GM21447 (cell line): ENCODE measurements at regions not wholly inside any gene's neighbourhood (a gene's known extent, or its start where the extent isn't known, plus 50 kb on each side); places are given as distances from the start of the nearest gene placed in this dataset.
A peak's percentile ranks its signal among the peaks of the same experiment; 100 is the strongest.

Experiments used
- ATAC-seq: cut with Tn5 transposase; IDR thresholded peaks from one replicate; pipeline ENCODE4 v1.9.1; 2021; ENCODE audit not compliant: unreplicated experiment

DNA sequence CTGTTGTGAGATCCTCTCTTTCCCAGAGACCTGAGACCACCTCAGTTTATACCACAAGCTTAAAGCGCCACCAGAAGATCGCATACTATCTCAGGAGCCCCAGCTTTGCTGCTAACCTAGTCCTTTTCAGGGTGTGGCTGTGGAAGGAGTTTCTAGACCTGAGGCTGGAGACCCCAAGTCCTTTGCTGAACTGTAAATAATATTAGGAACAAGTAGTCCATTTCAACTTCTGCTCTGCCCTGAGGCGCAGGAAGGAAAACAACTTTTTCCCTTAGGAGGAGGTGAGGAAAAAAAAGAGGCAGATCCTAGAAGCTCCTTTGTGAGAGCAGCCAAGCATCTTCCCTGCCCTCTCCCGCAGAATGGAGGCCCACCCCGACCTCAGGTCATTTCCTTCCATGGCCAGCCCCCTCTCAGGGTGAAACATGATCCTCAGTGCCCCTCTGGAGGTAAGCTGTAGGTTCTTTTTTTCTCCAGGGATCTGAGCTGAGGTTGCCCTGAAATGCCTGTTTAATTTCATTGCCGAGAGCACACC, 122.8 kb upstream of the LGALSL start:
- no peak for ATAC-seq

DNA sequence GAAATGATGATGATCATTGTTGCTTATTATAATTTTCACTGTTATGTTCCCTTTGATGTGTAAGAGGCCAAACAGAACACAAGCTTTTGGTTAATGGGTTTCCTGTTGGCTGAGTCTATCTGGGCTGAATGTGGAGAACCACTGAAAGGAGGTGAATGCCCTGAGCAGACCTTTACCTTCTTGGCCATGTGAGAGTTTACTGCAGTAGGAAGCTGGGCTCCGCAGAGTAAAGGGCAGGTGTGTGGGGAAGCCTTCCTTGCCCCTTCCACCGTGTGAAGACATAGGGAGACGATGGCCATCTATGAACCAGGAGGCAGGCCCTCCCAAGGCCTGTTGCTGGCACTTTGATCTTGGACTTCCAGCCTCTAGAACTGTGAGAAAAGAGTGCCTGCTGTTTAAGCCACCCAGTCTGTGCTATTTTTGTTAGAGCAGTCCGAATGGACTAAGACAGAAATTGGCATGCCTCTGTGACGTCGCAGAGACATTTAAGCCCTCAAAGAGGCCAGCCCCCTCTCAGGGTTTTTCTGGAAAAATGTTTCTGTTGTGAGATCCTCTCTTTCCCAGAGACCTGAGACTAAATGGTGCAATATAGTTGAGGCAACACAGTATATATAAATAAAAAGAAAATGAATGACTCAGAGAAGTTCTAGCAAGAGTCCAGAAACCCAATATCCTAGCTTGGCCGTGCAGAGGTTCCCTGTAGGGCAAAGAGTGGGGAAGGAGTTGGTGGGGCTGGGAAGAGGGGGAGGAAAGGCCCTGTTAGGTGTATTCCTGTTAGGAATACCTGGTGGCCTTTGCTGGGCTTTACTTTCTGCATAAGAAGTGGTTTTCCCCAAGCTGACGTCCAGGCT, 121.9 kb upstream of the LGALSL start:
- no peak for ATAC-seq

DNA sequence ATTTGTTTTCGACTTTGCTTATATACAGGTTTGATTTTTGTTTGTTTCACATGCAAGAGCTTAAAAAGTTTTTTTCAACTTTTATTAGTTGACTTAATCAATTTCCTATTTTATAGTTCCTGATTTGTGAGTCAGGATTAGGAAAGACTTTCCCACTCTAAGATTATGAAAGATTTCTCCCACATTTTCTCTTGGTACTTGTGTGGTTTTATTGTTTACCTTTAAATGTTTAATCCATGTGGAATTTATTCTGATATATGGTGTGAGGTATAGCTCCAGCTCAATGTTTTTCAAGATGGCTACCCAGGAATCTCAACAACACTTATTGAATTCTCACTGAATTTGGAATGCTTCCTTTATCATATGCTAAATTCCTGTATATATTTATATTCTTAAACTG, 117.8 kb upstream of the LGALSL start:
- no peak for ATAC-seq

DNA sequence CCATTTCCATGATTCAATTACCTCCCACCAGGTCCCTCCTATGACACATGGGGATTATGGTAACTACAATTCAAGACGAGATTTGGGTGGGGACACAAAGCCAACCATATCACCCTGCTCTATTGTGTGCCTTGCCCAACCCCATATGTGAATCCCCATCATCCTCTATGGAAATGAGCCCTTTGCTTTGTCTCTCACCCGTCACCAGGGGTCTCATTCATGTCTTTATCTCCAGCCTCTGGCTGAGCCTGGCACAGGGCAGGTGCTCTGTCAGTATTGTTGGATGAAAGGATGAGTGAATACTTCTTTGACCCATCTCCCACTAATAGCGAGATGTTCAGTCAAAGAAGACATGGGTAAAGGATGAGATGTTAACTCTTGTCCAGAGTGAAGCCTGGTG, 116.6 kb upstream of the LGALSL start:
- ATAC-seq = no peak

DNA sequence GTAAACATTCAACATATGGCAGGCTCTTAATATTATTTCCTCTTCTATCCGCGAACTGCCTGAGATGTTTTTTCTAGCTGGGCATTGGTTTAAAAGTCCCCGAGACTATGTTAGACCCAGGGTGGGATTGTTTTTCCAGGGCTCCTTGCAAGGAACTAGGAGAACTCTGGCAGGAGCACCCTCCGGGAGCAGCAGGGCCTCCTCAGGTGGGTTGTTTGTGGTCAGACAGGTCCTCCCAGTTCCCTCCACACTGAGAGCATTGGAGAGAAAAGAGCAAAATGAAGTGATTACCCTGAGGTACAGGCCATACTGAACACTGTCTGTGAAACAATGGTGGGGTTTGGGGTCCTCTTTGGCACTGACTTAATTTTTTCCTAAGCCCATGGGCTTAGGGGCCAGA, 115.9 kb upstream of the LGALSL start:
- ATAC-seq = no peak

DNA sequence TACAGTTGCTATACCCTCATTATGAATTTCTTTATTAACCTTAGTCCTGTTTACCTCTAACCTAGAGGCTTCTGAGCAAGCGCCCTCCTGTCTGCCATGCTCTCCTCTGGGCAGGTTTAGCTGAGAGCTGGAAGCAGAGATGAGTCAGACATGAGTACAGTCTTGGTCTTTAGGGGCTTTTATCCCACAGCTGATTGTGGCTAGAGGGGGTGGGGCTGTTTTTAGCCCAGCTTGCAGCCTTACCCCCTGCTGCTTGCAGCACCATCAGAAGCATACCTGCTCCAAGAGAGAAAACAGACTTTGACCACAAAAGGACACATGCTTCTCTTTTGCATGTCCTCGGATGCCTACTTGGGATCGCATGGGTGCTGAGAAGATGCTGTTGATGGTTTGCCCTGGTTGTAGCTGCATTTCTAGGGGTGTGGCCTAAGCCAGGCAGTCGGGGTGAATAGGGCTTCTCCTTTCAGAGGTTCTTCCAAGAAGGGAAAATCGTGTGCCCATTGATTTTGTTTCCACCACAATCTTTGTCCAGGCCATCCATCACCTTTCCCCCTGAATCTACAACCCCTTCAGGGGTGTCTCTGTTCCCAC, 115.0 kb upstream of the LGALSL start:
- no peak for ATAC-seq

DNA sequence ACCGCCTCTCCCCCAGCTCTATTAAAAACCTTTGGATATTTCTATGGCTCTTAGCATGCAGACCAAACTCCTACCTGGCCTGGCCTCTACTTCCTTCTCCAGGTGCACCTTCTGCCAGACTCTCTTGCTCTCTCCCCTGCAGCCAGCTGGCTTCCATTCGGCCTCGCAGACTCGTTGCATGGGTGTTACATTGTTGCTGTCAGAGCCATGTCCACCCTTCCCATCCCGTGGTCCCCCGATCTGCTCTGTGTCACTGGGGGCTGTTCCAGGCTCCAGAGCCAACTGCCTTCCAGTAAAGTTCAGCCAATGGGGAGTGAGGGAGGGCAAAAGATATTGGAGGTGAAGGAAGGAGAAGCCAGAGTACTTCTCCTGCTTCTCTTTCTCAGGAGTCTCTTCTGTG, 112.5 kb upstream of the LGALSL start:
- ATAC-seq = no peak

DNA sequence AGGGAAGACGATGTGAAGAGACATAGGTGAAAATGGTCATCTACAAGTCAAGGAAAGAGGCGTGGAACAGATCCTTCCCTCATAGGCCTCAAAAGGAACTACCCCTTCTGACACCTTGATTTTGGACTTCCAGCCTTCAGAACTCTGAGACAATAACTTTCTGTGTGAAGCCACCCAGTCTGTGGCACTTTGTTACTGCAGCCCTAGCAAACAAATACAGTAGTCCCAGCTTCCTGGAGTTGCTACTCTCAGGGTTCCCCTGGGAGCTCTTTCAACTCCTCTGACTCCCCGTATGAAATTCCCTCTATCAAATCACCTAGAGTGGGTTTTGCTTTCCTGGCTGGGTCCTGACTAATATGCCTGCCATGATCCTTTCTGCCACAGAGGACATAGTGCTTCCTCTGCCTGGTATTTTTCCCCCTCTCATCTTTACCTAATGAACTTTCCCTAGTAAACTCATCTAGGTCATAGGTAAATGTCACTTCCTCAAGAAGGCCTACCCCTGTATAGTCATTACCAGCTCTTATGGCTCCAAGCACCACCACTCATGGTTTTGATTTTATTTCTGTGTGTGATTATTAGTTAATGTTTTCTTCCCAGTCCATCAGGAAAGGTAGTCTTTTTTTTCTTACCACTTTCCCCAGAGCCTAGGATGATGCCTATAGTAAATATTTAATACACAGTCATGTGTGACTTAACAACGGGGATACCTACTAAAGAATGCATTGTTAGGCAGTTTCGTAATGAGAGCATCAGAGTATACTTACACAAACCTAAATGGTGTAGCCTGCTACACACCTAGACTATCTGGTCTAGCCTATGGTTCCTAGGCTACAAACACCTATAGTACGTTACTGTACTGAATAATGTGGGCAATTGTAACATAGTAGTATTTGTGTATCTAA, 111.5 kb upstream of the LGALSL start:
- ATAC-seq = no peak

DNA sequence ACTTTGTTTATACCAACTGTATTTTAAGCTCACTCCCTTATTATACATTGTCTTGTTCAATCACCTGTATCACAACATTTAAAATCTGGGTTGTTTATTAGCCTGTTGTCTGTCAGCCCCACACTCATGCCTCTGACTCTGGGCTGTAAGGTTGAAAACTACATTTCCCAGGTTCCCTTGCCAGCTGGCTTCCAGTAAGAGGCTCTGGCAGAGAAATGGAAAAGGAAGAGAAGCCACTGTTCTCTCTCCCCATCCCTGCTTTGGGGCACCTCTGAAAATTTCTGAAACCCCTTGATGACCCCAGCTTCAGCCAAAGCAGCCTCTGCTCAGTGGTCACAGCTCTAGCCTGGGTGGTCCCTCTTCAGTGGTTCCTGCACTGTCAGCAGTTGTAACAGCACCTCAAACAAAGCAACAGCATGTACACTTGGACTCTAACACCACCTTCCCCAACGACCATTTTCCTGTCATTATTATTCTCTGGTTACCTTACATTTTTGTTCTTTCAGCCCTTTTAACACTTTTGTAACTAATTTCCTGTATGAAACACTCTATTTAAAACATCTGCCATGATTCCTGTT, 108.9 kb upstream of the LGALSL start:
- ATAC-seq = no peak

DNA sequence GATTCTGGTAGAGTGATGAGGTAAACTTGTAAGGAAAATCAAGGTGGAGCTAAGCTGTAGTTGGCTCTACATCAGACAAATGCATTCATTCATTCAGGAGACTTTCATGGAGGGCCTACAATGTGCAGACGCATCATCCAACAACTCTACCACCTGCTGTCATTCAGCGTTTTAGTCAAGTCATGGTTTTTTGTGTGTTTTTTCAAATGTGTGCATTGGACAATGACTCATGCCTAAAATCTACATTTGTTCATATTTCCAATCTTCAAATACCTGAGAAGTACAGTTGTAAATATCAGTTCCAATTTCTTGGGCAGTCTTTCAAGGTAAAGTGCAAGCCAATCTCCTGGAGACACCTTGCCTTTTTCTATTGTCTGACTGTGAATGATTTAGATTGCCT, 108.0 kb upstream of the LGALSL start:
- no peak for ATAC-seq

DNA sequence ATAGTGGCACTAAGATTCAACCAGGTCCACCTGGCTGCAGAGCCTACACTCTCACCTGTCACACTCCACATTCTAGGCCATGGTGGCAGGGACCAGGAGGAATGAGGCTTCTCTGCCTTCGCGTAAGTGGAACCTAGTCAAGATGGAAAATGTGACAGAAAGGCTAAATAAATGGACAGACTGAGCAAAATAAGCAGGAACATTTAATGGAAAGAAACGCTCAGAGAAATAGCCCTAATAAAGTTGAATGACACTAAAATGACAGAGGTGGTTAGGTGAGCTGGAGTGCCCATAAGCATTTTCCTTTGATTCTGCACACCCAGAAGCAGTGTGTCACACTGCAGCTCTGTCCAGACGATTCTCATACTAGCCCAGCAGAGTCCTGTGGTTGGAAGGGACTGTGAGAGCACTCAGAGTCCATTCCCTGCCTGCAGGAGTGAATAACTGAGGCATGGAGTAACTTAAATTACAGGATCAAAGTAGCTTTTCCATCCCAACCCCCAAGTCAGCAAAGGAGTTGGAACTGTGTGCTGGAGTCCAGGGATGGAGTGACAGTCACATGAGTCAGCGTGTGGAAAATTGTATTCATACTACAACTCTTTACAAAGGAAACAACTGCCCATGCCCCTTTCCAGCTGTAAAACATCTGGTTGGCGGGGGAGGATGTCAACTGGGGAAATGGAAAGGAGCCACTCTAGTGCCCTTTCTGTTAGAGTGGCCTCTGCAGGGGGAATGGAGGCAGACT, 105.4 kb upstream of the LGALSL start:
- ATAC-seq = no peak

DNA sequence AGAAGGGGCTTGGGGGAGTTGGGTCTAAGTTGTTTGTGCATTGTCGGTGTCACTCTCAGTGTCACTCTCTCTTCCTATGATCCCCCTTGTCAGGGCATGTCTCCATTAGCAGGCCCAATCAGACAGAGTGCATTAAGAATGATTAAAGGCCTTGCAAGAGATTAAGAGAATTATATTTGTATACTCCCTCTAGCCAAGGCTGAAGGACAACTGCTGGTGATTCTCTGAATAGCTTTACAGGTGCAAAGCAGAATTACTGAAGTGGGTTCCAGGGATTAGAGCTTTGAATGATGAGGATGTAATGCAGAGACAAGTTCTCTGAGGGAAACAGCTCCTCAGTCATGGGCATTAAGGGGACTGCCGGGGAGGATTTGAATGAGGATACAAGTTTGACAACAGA, 104.8 kb upstream of the LGALSL start:
- ATAC-seq = no peak

DNA sequence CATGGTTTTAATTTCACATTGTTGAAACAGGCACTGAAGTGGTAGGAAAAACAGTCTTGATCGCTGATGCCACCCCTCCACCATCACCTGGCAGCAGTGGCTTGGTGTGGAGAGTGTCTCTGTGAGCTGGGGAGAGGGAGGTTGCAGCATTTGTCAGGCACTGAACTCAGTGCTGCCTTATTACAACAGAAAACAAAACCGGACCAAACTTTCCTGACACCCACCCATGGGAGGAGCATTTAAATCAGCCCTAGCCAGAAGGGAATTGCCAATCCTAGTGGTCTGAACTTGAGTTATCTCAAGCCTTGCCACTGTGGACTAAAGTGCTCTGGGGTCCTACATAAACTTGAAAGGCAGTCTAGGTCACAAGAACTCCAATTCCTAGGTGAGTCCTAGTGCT, 103.0 kb upstream of the LGALSL start:
- ATAC-seq = no peak

DNA sequence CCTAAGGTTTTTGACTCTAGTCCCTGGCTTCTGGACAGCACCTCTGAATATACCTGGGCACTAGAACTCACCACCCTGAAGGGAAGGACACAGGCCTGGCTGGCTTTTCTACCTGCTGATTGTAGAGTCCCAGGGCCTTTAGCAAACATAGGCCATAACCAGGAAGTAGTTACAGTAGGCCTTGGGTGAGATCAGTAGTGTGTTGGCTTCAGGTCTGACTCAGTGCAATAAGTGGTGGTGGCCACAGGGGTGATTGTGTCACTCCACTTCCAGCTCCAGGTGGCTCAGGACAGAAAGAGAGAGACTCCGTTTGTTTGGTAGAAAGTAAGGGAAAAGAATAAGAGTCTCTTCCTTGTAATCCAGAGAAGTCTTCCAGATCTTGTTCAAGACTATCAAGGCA, 101.7 kb upstream of the LGALSL start:
- ATAC-seq = no peak

DNA sequence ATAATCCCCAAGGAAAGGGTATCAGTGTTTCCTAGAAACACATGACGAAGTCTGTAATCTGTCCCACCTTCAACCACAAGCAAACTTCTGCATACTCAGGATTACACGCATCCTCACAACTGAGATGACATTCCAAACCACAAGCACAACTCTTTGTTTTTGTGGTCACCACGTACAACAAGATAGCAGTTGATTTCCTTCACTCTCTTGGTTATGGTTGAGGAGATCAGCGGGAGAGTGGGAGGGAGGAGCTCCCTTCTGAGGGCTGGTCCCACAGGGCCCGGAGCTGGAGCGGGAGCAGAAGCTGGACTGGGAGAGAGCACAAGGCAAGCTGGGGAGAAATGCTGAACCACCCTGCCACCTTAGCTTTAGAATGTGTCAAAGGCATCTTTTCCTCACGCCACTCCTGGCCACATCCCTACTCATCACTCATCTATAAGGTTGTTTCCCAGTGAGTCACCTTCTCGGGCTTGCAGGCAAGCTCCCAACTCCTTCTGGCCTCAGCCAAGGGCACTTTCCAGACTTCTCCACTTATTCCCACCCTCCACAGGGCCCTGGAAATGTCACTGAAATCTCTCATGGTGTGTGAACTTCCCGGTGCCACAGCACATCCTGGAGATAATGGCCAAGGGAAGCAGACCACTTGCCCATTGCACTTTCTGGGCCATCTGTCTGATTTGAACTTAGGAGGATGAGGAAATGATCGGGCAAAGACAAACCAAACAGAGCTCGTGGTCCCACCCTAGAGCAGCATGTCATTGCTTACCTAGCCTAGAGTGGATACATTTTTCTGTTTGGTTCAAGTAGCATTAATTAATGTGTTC, 98.9 kb upstream of the LGALSL start:
- no peak for ATAC-seq

DNA sequence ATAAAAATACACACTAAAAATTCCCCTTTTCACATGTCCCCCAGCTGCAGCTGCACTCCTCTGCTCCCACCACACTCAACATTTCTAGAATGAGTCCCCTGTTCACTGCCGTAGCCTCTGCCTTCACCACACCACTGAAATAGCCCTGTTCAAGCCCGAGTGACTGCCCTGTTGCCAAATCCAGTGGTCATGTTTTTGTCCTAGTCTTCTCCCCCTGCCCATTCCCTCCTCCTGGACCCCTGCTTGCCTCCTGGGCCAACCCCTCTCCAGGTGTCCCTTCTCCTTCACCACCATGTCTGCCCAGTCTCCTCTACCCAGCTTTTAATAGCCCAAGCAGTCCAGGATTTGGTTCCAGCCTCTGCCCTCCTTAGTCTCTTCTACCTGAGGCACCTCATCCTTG, 97.1 kb upstream of the LGALSL start:
- ATAC-seq = no peak

DNA sequence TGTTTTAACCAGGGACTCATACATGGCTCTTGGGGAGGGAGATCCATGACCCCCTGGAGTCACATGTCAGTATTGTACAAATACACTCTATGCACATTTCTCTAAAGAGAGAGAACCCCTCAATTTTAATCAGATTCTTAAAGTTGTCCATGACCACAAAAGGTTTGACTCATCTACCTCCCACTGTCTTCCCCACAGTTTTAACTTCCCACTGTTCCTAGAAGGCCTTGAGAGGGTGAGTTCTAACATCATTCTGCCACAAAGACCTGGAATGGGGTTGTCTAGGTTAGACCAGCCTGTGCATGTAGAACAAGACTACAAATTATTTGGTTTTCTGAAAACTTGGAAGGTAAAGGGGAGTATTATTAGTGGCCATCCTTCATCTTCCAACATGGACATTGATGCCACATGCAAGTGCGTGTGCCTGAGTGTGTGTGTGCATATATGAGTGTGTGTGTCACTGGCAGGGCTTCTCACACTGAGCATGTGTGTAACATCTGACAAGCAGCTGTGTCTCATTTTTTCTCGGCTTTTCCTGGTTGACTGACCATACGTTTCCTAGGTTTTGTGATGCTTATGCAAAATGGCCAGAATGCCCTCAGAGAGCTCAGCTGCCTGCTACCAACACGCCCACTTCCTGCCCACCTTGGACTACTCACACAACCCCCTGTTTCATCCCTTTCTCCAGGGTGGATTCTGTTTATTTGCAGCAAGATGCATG, 94.6 kb upstream of the LGALSL start:
- peak; percentile 70 for ATAC-seq

DNA sequence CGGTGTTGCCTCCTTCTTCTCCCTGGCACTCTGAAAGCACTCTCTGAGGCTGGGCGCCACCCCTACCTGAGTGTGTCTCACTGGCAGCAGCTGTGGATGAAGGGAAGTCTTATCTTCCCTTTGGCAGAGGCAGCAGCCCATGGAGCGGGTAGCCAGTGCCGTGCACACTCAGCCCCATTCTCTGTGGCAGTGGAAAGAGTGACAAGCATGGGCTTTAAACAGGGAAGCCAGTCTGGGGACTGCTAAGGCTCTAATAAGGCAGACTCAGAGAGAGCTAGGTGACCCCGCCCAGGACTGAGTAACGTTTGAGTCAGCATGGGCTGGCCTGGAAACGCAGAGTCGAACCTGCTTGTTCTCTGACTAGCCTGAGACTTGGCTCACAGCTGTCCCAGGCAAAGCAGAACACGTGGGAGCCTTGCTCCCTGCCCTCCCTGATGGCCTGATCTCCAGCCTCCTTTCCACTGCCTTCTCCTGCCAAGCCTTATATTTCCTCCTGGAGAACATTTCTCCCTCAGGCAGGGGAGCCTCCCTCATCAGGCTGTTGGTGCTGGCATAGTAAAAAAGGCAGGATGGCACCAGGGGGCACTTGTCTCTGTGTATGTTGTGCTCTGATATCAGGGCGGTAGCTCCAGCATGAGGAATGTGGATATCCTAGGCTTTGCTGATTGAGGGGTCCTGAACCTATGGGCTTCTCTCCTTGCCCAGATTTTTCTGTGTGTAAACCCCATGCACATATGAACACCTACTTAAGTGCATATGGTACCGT, 93.9 kb upstream of the LGALSL start:
- ATAC-seq = peak; percentile 84
